SK-N-SH (cell line): ENCODE measurements at regions not wholly inside any gene's neighbourhood (a gene's known extent, or its start where the extent isn't known, plus 50 kb on each side); places are given as distances from the start of the nearest gene placed in this dataset.

Experiments
- CTCF ChIA-PET: fragments of 300-600, 350-600 bp; formaldehyde crosslinking; extraction: SDS; loops from one replicate; lab custom pipeline; 2021; lab: Yijun Ruan, JAX
- POLR2A ChIA-PET: fragments of 350-600 bp; sonication (Branson Sonifier 250); formaldehyde crosslinking; extraction: SDS; loops from one replicate; lab custom pipeline; 2020; ENCODE audit warnings: antibody characterized with exemption, inconsistent platforms; lab: Yijun Ruan, JAX
- DNase-seq: peaks from one replicate; pipeline ENCODE4 v3.0.0; 2012
- H2AFZ ChIP-seq: fragments of 200-600 bp; sonication (generic); 2 replicates; pipeline ENCODE4 v1.8.1; 2016; ENCODE audit warnings: antibody characterized with exemption, mild to moderate bottlenecking, low read depth
- H3F3A ChIP-seq: fragments of 200-600 bp; sonication (generic); replicated peaks from 2 replicates; pipeline ENCODE3; 2016; ENCODE audit warnings: antibody characterized with exemption, mild to moderate bottlenecking; ENCODE audit not compliant: insufficient read depth
- H3K27ac ChIP-seq, 2 experiments: fragments of 200-500 bp in 1 of 2; fragments of 200-600 bp in 1 of 2; sonication (Bioruptor generic) in 1 of 2; sonication (generic), shearing (Covaris generic) in 1 of 2; 2 replicates each; pipeline versions ENCODE4 v1.5.1 to v1.6.1; 2014 to 2016; ENCODE audit warnings: low read depth in 2 of 2, inconsistent platforms in 1 of 2, low read length in 1 of 2, mild to moderate bottlenecking in 1 of 2, mixed read lengths in 1 of 2
- H3K27me3 ChIP-seq: fragments of 200-600 bp; sonication (generic), shearing (Covaris generic); 2 replicates; pipeline ENCODE4 v1.6.1; 2016; ENCODE audit warnings: mixed run types; ENCODE audit not compliant: insufficient read depth
- H3K36me3 ChIP-seq, 2 experiments: fragments of 200-500 bp in 1 of 2; fragments of 200-600 bp in 1 of 2; sonication (Bioruptor generic) in 1 of 2; sonication (generic) in 1 of 2; replicated peaks in 1 of 2; 2 replicates each; pipeline versions ENCODE3 to v1.5.1; 2014 to 2016; ENCODE audit warnings: low read length in 1 of 2, mild to moderate bottlenecking in 1 of 2; ENCODE audit not compliant: insufficient read depth in 2 of 2, control insufficient read depth in 1 of 2
- H3K4me1 ChIP-seq, 2 experiments: fragments of 200-500 bp in 1 of 2; fragments of 200-600 bp in 1 of 2; sonication (Bioruptor generic) in 1 of 2; sonication (generic), shearing (Covaris generic) in 1 of 2; 2 replicates each; pipeline versions ENCODE4 v1.5.1 to v1.6.1; 2014 to 2016; ENCODE audit warnings: low read depth in 1 of 2, low read length in 1 of 2, mixed run types in 1 of 2; ENCODE audit not compliant: insufficient read depth in 2 of 2, control insufficient read depth in 1 of 2
- H3K4me2 ChIP-seq: fragments of 200-600 bp; sonication (generic), shearing (Covaris generic); 2 replicates; pipeline ENCODE4 v1.6.1; 2017; ENCODE audit warnings: mixed run types
- H3K4me3 ChIP-seq, 2 experiments: fragments of 200-500 bp in 1 of 2; fragments of 200-600 bp in 1 of 2; sonication (Bioruptor generic) in 1 of 2; sonication (generic), shearing (Covaris generic) in 1 of 2; 2 replicates each; pipeline versions ENCODE4 v1.5.1 to v1.8.1; 2014 to 2016; ENCODE audit warnings: low read depth in 2 of 2, inconsistent platforms in 1 of 2, low read length in 1 of 2, mild to moderate bottlenecking in 1 of 2, mixed read lengths in 1 of 2, moderate library complexity in 1 of 2
- H3K79me2 ChIP-seq: fragments of 200-600 bp; sonication (generic); 2 replicates; pipeline ENCODE4 v1.8.1; 2017; ENCODE audit warnings: mild to moderate bottlenecking; ENCODE audit not compliant: insufficient read depth
- H3K9ac ChIP-seq: fragments of 200-600 bp; sonication (generic); 2 replicates; pipeline ENCODE4 v1.6.1; 2017; ENCODE audit warnings: mixed run types
- H3K9me2 ChIP-seq: fragments of 200-600 bp; sonication (generic); 2 replicates; pipeline ENCODE4 v1.6.1; 2017; ENCODE audit warnings: mixed run types
- H3K9me3 ChIP-seq: fragments of 200-600 bp; sonication (generic); 2 replicates; pipeline ENCODE4 v1.6.1; 2017; ENCODE audit warnings: mixed run types, mild to moderate bottlenecking, moderate library complexity
- H4K20me1 ChIP-seq: fragments of 200-600 bp; sonication (generic); 2 replicates; pipeline ENCODE4 v1.6.1; 2017; ENCODE audit warnings: mild to moderate bottlenecking, mixed run types; ENCODE audit not compliant: insufficient read depth
- EP300 ChIP-seq, 2 experiments: IDR thresholded peaks; 2 replicates each; pipeline versions ENCODE4 v1.4.0 to v1.6.1; 2012; ENCODE audit warnings: borderline replicate concordance in 1 of 2, low read depth in 1 of 2, low read length in 1 of 2
- FOSL2 ChIP-seq: IDR thresholded peaks from 2 replicates; pipeline ENCODE4 v1.4.0; 2012; ENCODE audit warnings: low read depth, mild to moderate bottlenecking, moderate library complexity, borderline replicate concordance
- FOXJ3 ChIP-seq: sonication (generic); formaldehyde crosslinking; IDR thresholded peaks from 2 replicates; pipeline ENCODE4 v1.5.1; 2020; ENCODE audit warnings: mild to moderate bottlenecking, missing genetic modification reagents
- FOXM1 ChIP-seq: IDR thresholded peaks from 2 replicates; pipeline ENCODE4 v1.4.0; 2012; ENCODE audit warnings: low read depth, mild to moderate bottlenecking
- GABPA ChIP-seq: IDR thresholded peaks from 2 replicates; pipeline ENCODE4 v1.4.0; 2012; ENCODE audit warnings: low read depth, mild to moderate bottlenecking
- GATA2 ChIP-seq: sonication (generic); formaldehyde crosslinking; IDR thresholded peaks from 2 replicates; pipeline ENCODE4 v1.5.0; 2020; ENCODE audit warnings: mild to moderate bottlenecking, missing genetic modification reagents
- JUND ChIP-seq: IDR thresholded peaks from 2 replicates; pipeline ENCODE4 v1.4.0; 2012
- MEF2A ChIP-seq: IDR thresholded peaks from 2 replicates; pipeline ENCODE4 v1.4.0; 2012; ENCODE audit warnings: low read depth, borderline replicate concordance
- NRF1 ChIP-seq: IDR thresholded peaks from 2 replicates; pipeline ENCODE4 v1.6.1; 2012; ENCODE audit warnings: low read depth, mild to moderate bottlenecking, low read length
- POLR2AphosphoS5 ChIP-seq: IDR thresholded peaks from 2 replicates; pipeline ENCODE4 v1.6.1; 2012; ENCODE audit warnings: low read depth, low read length
- RAD21 ChIP-seq: IDR thresholded peaks from 2 replicates; pipeline ENCODE4 v1.6.1; 2012; ENCODE audit warnings: mild to moderate bottlenecking, low read length
- RXRA ChIP-seq: IDR thresholded peaks from 2 replicates; pipeline ENCODE4 v1.4.0; 2012; ENCODE audit warnings: low read depth, mild to moderate bottlenecking, borderline replicate concordance
- SIN3A ChIP-seq: IDR thresholded peaks from 2 replicates; pipeline ENCODE4 v1.6.1; 2012; ENCODE audit warnings: low read depth, mild to moderate bottlenecking, low read length, moderate library complexity, borderline replicate concordance
- TEAD4 ChIP-seq: IDR thresholded peaks from 2 replicates; pipeline ENCODE4 v1.4.0; 2012; ENCODE audit warnings: mild to moderate bottlenecking, borderline replicate concordance; ENCODE audit not compliant: insufficient read depth
- YY1 ChIP-seq: IDR thresholded peaks from 2 replicates; pipeline ENCODE4 v1.4.0; 2012; ENCODE audit warnings: low read depth, mild to moderate bottlenecking
- WGBS: methylation state at CpG from one replicate; pipeline ENCODE4 v1.1.6; 2017; ENCODE audit warnings: low lambda C conversion rate; 5-methylcytosine and 5-hydroxymethylcytosine counted together
- TF ChIP-seq, protein P1 (sequence below): fragments of 150-350 bp; IDR thresholded peaks from 2 replicates; pipeline ENCODE4 v1.6.1; 2017; ENCODE audit warnings: antibody characterized with exemption, low read length, low read depth, borderline replicate concordance
- TF ChIP-seq, protein P2 (sequence below): IDR thresholded peaks from 2 replicates; pipeline ENCODE4; 2012
- TF ChIP-seq, protein P3 (sequence below): IDR thresholded peaks from 2 replicates; pipeline ENCODE4 v1.4.0; 2012; ENCODE audit warnings: low read depth, borderline replicate concordance
- TF ChIP-seq, protein P4 (sequence below): fragments of 200-600 bp; sonication (generic); IDR thresholded peaks from 2 replicates; pipeline ENCODE4 v1.6.1; 2017; ENCODE audit warnings: antibody characterized with exemption, mild to moderate bottlenecking, moderate library complexity

DNA sequence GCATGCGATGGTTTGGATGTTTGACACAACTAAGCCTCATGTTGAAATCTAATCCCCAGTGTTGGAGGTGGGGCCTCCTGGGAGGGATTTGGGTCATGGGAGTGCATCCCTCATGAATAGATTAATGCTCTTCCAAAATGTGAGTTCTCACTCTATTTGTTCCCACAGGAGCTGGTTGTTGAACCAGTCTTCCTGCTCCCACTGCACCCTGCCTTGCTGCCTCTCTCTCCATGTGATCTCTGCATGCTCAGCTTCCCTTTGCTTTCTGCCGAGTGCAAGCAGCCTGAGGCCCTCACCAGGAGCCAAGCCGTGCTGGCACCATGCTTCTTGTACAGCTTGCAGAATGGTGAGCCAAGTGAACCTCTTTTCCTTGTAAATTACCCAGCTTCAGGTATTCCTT is 206.8 kb downstream of the VAPA start:
- 0 out of 2 replicates have a peak, but pooled peaks cover 3% of the 10 kb centered on the region for H3K9me3 ChIP-seq
- H3K36me3 ChIP-seq = no peaks in the 10 kb centered on the region
- no peak overlapping the region for H3K27ac ChIP-seq
- no peak overlapping the region for H3K4me2 ChIP-seq
- ChIA-PET CTCF (no interaction called here), POLR2A (no interaction called here)
- DNase-seq = no peak
- H2AFZ ChIP-seq = no peak overlapping the region
- H3K79me2 ChIP-seq = no peaks in the 10 kb centered on the region
- 0 out of 2 replicates have a peak, but pooled peaks cover 2% of the 10 kb centered on the region for H3K9me2 ChIP-seq
- H3K27me3 ChIP-seq = no peaks in the 10 kb centered on the region; the same call in 1 of the 2 replicates
- peaks cover 0 to 17% of the 10 kb centered on the region in 2 experiments; a peak in 2 of 4 replicates for H3K4me1 ChIP-seq
- no peak overlapping the region for H3K4me3 ChIP-seq
- no peaks in the 10 kb centered on the region for H4K20me1 ChIP-seq
- H3K9ac ChIP-seq = no peak overlapping the region
- TF ChIP-seq MEF2A = no peak
- no peak for TF ChIP-seq RXRA
- no peak for TF ChIP-seq SIN3A
- no peak for TF ChIP-seq FOXJ3 (CRISPR knock-in tag)
- no peak for TF ChIP-seq GABPA
- TF ChIP-seq POLR2AphosphoS5 = no peak
- TF ChIP-seq, protein P1, sequence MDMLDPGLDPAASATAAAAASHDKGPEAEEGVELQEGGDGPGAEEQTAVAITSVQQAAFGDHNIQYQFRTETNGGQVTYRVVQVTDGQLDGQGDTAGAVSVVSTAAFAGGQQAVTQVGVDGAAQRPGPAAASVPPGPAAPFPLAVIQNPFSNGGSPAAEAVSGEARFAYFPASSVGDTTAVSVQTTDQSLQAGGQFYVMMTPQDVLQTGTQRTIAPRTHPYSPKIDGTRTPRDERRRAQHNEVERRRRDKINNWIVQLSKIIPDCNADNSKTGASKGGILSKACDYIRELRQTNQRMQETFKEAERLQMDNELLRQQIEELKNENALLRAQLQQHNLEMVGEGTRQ = no peak
- TF ChIP-seq JUND = no peak
- TF ChIP-seq FOSL2 = no peak
- no peak for TF ChIP-seq GATA2 (CRISPR knock-in tag)
- TF ChIP-seq TEAD4 = no peak
- TF ChIP-seq, all 33 proteins: peak for 0
- H3F3A ChIP-seq = no peaks in the 10 kb centered on the region
- WGBS = 63% methylated on average over 3 of the region's 3 CpGs

DNA sequence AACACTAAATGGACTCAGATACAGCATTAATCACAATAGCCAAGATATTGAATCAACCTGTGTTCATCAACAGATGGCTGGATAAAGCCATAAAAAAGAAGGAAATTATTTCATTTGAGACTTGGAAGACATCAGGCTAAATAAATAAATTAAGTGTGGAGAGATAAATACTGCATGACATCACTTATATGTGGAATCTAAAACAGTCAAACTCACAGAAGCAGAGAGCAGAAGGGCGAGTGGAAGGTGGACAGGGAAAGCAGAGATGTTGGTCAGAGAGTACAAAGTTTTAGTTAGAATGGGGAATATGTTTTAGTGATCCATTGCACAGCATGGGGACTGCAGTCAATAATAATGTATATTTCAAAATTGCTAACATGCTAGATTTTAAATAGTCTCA is 207.2 kb downstream of the VAPA start:
- H3K9me2 ChIP-seq = 0 out of 2 replicates have a peak, but pooled peaks cover 2% of the 10 kb centered on the region
- no peak overlapping the region for H3K9ac ChIP-seq
- H3K4me1 ChIP-seq = peaks cover 0 to 17% of the 10 kb centered on the region in 2 experiments; a peak in 2 of 4 replicates
- WGBS = 24% methylated on average over 1 of the region's 1 CpG
- no peak overlapping the region for H3K27ac ChIP-seq
- no peaks in the 10 kb centered on the region for H3K79me2 ChIP-seq
- H3K27me3 ChIP-seq = no peaks in the 10 kb centered on the region; the same call in 1 of the 2 replicates
- no peaks in the 10 kb centered on the region for H4K20me1 ChIP-seq
- no peak for DNase-seq
- H2AFZ ChIP-seq = no peak overlapping the region
- no peaks in the 10 kb centered on the region for H3K36me3 ChIP-seq
- no peak overlapping the region for H3K4me3 ChIP-seq
- H3K4me2 ChIP-seq = no peak overlapping the region
- POLR2A ChIA-PET = no interaction called here
- CTCF ChIA-PET = no interaction called here
- H3F3A ChIP-seq = no peaks in the 10 kb centered on the region
- 0 out of 2 replicates have a peak, but pooled peaks cover 3% of the 10 kb centered on the region for H3K9me3 ChIP-seq
- TF ChIP-seq NRF1 (no peak), EP300 (IDR thresholded peaks at IDR 0.05; ENCODE audit: borderline replicate concordance in 1 of 2, low read depth in 1 of 2, low read length in 1 of 2) (no peak), TEAD4 (no peak), RAD21 (no peak), FOXM1 (no peak), FOSL2 (no peak), YY1 (no peak), POLR2AphosphoS5 (no peak)
- TF ChIP-seq, protein P2, sequence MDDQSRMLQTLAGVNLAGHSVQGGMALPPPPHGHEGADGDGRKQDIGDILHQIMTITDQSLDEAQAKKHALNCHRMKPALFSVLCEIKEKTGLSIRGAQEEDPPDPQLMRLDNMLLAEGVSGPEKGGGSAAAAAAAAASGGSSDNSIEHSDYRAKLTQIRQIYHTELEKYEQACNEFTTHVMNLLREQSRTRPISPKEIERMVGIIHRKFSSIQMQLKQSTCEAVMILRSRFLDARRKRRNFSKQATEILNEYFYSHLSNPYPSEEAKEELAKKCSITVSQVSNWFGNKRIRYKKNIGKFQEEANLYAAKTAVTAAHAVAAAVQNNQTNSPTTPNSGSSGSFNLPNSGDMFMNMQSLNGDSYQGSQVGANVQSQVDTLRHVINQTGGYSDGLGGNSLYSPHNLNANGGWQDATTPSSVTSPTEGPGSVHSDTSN = no peak
- TF ChIP-seq, protein P3, sequence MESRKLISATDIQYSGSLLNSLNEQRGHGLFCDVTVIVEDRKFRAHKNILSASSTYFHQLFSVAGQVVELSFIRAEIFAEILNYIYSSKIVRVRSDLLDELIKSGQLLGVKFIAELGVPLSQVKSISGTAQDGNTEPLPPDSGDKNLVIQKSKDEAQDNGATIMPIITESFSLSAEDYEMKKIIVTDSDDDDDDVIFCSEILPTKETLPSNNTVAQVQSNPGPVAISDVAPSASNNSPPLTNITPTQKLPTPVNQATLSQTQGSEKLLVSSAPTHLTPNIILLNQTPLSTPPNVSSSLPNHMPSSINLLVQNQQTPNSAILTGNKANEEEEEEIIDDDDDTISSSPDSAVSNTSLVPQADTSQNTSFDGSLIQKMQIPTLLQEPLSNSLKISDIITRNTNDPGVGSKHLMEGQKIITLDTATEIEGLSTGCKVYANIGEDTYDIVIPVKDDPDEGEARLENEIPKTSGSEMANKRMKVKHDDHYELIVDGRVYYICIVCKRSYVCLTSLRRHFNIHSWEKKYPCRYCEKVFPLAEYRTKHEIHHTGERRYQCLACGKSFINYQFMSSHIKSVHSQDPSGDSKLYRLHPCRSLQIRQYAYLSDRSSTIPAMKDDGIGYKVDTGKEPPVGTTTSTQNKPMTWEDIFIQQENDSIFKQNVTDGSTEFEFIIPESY = no peak
- TF ChIP-seq, protein P4, sequence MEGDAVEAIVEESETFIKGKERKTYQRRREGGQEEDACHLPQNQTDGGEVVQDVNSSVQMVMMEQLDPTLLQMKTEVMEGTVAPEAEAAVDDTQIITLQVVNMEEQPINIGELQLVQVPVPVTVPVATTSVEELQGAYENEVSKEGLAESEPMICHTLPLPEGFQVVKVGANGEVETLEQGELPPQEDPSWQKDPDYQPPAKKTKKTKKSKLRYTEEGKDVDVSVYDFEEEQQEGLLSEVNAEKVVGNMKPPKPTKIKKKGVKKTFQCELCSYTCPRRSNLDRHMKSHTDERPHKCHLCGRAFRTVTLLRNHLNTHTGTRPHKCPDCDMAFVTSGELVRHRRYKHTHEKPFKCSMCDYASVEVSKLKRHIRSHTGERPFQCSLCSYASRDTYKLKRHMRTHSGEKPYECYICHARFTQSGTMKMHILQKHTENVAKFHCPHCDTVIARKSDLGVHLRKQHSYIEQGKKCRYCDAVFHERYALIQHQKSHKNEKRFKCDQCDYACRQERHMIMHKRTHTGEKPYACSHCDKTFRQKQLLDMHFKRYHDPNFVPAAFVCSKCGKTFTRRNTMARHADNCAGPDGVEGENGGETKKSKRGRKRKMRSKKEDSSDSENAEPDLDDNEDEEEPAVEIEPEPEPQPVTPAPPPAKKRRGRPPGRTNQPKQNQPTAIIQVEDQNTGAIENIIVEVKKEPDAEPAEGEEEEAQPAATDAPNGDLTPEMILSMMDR = no peak
